ENCODE measurements at regions not wholly inside any gene's neighbourhood (a gene's known extent, or its start where the extent isn't known, plus 50 kb on each side); places are given as distances from the start of the nearest gene placed in this dataset.
A peak's percentile ranks its signal among the peaks of the same experiment; 100 is the strongest.

GRCh38 chr12:43117226-43117930 is 434.6 kb downstream of the ADAMTS20 start:
- DNase-seq (ENCODE audit: low spot score), result no peak

DNA sequence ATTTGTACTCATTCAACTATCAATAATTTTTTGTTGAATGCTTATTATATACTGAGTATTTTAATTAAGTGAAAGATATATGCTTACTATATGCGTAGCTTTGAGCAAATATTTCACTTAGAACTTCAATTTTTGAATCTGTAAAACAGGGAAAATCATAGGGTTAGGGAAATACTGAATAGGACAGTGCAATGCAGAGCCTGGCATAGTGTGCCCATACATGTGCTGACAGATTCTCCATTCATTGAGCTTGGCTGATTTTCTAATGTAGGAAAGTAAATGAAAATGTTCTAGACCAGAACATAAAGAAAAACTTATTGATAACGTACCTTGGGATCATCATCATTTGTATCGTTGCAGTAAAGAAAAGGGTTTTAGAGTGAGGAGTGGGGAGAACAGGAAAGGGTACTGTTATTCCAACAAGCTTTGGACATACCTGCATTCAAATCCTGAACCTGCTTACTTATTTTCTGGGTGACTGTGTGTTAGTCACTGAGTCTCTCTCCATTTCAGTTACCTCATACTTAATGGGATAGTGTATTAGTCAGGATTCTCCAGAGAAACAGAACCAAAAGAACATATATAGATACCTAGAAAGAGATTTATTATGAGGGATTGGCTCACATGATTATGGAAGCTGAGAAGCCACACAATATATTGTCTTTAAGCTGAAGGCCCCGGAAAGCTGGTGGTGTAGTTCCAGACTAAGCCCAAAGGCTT is 436.4 kb downstream of the ADAMTS20 start:
- peak; percentile 56 for DNase-seq (ENCODE audit: low spot score)

DNA sequence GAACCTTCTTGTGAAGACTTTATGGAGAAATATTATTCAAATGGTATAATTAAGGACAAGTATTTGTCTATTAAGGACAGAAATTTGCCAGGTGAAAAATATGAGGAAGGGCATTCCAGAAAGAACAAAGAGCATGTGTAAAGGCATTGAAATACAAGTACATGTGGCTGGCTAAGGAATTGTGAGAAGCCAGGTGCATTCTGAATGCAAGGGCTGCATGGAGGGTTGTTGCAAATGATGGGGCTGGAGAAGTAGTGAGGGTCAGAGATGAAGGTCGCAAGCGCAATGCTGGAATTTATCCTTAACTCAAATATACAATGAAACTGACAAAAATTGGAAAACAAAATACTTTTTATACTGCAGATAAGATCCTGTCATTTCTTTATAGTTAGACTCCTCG is 437.7 kb downstream of the ADAMTS20 start:
- no peak for DNase-seq (ENCODE audit: low spot score)

DNA sequence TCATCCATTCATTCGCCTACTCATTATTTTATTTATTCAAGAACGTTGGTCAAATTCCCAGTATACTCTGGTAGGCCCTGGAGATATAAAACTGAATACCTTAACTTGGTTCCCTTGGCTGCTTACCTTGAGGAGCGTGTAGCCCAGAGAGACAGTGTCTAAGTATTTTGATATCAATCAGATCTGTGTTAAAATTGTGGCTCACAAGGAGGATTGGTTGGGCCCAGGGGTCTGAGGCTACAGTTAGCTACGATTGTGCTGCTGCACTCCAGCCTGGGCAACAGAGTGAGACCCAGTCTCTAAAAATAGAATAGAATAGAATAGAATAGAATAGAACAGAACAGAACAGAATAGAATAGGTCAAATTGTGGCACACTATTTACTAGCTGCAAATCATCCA is 438.4 kb downstream of the ADAMTS20 start:
- DNase-seq (ENCODE audit: low spot score), result no peak

DNA sequence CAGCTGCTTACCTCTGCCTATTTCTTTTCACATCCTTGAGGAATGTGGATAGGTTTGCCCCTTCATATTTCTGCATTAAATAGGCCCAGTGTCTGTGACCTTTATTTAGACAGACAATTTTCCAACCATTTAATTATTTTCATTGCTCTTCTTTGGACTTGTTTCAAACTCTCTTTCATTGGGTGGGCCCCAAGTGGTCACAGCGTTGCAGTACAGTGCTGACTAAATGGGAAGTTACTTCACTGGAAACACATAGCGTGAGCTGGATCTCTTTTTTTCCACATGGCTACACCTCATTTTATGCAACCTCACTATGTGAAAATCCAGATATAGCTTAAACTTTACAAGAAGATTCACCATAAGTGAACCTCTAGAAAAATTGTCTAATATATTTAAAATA is 438.9 kb downstream of the ADAMTS20 start:
- peak; percentile 69 for DNase-seq (ENCODE audit: low spot score)

DNA sequence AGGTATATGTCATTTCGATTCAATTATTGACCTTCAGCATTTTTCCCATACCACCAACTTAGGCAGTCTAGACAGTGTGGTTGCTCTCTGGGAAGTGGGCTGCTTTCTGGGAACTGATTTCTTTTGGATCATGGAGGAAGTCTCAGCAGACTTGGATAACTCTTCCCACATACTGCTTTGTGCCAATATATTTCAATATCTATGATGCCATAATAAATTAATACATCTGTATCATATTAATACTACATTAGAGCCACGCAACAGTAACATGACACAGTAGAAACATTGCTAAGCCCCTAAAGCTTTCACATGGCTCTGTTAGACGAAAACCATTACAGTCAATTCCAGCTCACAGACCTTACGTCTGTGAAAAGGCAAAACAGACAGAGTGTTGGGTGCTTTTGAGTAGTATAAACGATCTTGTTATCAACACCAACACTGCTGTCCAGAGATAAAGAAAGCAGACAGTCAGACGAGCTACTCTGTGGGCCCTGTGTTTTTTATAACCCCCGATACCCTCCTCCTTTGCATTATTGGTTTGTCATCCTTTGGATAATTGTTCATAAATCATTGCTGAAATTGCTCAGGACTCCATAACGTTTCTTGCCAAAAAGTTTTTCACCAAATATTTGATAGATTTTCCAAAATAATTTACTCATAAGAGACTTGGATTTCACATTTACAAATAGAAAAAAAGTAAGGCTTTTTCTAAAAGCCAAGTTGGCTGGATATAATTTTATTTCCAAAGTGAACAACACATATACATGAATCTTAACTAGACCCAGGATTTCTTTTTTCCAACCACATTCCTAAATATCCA is 439.7 kb downstream of the ADAMTS20 start:
- no peak for DNase-seq (ENCODE audit: low spot score)

- peak; percentile 25 for DNase-seq (ENCODE audit: low spot score)
Observed at GRCh38 chr12:43111608-43112007, 440.4 kb downstream of the ADAMTS20 start.

- DNase-seq (ENCODE audit: low spot score), result peak; percentile 29
Observed at GRCh38 chr12:43109631-43110345, 442.2 kb downstream of the ADAMTS20 start.

- DNase-seq (ENCODE audit: low spot score), result no peak
Observed at GRCh38 chr12:43108656-43109055, 443.3 kb downstream of the ADAMTS20 start.

GRCh38 chr12:43107026-43107775 is 444.8 kb downstream of the ADAMTS20 start:
- DNase-seq (ENCODE audit: low spot score), result no peak

DNA sequence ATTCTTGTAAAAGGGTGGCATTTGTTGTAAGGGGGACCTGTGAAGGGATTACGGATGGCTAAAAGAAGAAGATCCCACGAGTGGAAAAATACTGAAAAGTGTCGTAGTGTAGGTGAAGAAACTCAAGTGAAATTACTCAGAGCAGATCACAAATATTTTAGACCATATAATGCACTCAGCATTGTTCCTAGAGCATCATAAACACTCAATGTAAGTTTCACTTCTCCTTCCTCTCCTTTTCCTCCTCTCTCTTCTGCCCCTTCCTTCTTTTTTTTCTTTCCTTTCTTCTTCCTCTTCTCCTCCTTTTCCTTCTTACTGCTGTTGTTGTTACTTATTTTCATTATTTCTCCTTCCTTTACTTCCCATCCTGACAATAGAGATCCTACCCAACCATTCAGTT is 445.6 kb downstream of the ADAMTS20 start:
- no peak for DNase-seq (ENCODE audit: low spot score)

DNA sequence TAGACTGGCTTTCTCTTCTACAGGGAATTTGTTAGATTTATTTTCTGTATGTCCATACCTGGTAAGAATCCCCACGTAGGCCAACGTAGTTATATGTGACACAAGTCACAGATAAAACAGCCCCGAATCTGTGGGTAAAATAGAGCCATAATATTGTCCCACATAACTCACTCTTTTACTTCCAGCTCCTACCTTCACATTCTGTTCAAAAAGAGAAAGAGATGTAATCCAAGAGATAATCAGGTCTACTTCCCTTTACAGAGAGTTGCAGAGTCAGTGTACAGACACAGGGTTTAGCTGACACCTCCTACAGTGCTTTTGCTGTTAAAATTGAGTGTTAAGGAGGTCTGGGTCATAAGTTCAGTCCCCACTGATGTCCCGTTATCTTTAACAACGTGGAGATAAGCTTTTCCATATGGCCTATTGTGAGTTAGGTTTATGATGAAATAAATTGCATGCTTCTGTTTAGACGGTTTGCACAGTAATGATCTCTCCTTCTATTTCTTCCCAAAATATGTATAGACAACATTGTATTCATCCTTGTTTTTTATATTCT is 446.5 kb downstream of the ADAMTS20 start:
- no peak for DNase-seq (ENCODE audit: low spot score)

GRCh38 chr12:43104494-43104893 is 447.5 kb downstream of the ADAMTS20 start:
- peak; percentile 9 for DNase-seq (ENCODE audit: low spot score)

DNA sequence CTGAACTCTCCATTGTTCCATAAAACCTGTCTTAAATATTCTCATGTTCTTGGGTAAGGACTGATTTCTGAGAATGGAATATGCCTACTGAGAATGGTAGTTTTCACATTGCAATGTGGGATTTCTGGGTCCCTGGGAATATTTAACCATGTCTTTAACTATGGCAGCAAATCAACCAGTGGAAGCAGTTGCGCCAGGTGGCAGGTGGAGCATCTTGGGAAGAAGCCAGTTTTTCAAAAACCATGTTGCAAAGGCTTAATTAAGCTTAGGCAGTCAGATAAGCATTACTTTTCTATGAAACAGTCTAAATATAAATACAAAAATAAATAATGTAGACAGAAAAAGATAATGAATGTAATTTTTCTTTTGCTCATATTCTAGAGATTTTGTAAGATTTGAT is 448.1 kb downstream of the ADAMTS20 start:
- DNase-seq (ENCODE audit: low spot score), result no peak

GRCh38 chr12:43102546-43103264 is 449.3 kb downstream of the ADAMTS20 start:
- no peak for DNase-seq (ENCODE audit: low spot score)

DNA sequence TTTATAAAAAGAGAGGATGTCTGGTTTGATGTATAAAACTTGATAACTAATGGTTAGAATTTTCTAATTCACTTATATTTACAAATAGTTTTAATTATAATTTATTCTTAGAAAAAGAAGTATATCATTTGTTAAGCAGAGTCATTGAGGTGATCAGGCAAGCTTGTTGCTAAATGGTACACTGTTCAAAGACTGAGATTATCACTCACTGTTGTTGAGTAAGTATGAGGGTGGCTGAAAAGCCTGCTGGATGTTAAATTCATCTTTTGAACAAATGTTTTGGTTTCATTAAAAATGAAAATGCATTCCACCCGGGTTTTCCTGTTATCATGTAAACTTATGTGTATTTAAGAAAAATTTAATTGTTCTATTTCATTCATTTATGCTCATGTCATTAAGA is 451.8 kb downstream of the ADAMTS20 start:
- DNase-seq (ENCODE audit: low spot score), result no peak

DNA sequence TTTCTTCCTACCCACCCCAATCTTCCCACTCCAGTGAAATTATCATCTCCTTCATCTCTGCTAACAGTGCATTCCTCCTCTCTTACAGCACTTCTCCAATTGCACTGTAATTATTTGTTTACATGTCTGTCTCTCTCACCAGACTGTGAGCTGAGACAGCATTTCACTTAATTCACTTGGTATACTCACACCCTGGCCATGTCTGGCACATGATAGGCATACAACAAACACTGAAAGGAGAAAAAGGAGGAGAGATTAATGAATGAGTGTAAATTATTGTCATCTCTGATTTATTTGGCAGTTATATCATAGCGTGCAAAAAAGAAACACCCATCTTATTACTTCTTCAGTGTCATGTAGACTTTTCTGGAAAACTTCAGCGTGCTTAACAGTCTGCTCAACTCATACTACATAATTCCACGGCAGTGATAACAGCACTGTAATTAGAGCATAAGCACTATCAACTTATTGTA is 452.3 kb downstream of the ADAMTS20 start:
- DNase-seq (ENCODE audit: low spot score), result no peak

DNA sequence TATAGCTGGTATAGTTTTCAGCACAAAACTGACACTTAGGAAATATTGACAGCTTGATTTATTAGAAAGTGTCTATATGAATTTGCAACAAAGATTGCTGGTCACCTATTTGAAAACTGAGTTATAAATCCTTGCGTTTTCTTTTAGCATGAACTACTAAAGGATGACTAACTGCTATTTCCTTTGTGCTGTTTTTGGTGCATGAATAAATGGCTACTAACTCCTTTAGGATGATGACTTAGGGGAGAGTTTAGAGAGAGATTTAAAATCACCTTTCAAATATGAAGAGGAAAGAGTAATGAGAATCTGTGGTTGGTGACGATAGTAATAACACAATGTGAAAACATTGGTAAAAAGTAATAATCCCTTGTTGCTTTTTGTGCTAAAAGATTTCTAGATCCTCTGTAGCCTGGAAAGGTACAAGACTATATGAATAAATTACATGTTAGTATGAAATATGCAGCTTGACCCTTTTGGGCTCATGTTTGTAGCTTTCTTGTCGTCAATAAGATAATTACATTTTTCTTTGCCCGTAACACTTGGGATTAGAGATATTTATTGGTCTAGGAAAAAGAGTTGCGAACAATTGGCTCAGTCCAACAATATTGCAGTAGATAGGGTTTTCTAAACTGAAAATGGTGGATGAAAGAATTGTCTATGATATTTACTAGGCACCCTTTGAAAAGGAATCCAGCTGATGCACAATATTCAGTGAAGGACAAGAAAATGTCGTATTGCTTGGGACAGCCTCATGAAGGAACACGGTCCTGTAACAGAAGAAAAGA is 453.0 kb downstream of the ADAMTS20 start:
- DNase-seq (ENCODE audit: low spot score), result no peak

DNA sequence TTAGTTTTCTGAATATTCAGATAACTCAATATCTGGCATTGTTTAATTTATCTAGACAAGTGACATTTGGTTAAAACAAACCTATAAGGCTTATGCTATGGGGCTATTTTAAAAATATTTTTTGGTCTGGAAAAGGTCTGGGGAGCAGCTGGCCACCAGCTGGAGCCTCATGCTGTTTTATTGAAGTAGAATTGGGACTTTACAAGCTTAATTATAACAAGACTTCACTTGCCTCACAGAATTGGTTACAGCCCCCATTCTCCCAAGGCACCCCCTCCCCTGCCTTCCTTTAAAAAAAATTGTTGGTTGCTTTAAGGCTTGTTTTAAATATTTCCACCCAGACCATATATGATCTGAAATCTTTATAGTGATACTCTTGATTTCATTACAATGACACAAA is 453.9 kb downstream of the ADAMTS20 start:
- DNase-seq (ENCODE audit: low spot score), result no peak

- no peak for DNase-seq (ENCODE audit: low spot score)
Observed at GRCh38 chr12:43097471-43097870, 454.5 kb downstream of the ADAMTS20 start.

Measured in kidney tubule cell (primary cell).